A673 (cell line): ENCODE measurements at regions not wholly inside any gene's neighbourhood (a gene's known extent, or its start where the extent isn't known, plus 50 kb on each side); places are given as distances from the start of the nearest gene placed in this dataset.

Source experiments
- CTCF ChIP-seq: fragments of 300-800, 200-600 bp; sonication (generic); conservative IDR thresholded peaks from 2 replicates; pipeline ENCODE4 v1.5.1; 2017; ENCODE audit warnings: low read depth, mild to moderate bottlenecking, antibody characterized with exemption, low read length, moderate library complexity, mixed read lengths
- EZH2 ChIP-seq: fragments of 200-600 bp; sonication (generic); IDR thresholded peaks from 2 replicates; pipeline ENCODE4 v1.6.1; 2017; ENCODE audit warnings: borderline replicate concordance, low read depth, mild to moderate bottlenecking, mixed read lengths, antibody characterized with exemption, low read length; ENCODE audit not compliant: poor library complexity, severe bottlenecking

- TF ChIP-seq CTCF (no peak), EZH2 (no peak)
Observed at GRCh38 chr1:177469519-177469918, 298.8 kb downstream of the BRINP2 start.
